ENCODE measurements at regions not wholly inside any gene's neighbourhood (a gene's known extent, or its start where the extent isn't known, plus 50 kb on each side); places are given as distances from the start of the nearest gene placed in this dataset.

- TF ChIP-seq CTCF (IDR thresholded peaks at IDR 0.05) = no peak
- TF ChIP-seq POLR2A (IDR thresholded peaks at IDR 0.05) = no peak
Measured at GRCh38 chrX:40966213-40966820, 118.9 kb upstream of the USP9X start.

All from breast epithelium (tissue), 3 donors.